ENCODE measurements at regions not wholly inside any gene's neighbourhood (a gene's known extent, or its start where the extent isn't known, plus 50 kb on each side); places are given as distances from the start of the nearest gene placed in this dataset.

DNA sequence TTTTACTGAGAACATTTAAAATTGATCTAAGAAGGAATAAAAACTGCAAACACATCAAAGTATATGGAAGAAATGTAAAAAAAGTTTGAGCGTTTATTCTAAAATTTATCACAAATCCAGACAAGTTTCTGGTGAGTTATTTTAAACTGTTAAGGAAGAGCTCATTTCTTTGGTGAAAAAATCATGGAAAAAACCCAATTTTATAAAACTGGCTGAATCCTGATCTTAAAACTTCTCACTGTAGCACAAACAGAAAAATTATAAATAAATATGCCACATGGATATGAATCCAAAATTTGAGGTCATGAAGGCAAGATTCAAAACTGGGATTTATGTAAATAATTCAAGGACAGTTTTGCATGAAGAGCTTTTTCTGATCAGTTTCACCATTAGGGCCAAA lies 205.1 kb upstream of the RGMA start:
- no peaks in the 10 kb centered on the region for H3K4me1 ChIP-seq (replicated peaks in 1 of 2; ENCODE audit: control insufficient read depth in 2 of 2, insufficient read depth in 2 of 2, low read length in 2 of 2)
- no peak for TF ChIP-seq EWSR1 (IDR thresholded peaks at IDR 0.05; ENCODE audit: borderline replicate concordance, low read depth, partially characterized antibody)
- TF ChIP-seq, protein P1, sequence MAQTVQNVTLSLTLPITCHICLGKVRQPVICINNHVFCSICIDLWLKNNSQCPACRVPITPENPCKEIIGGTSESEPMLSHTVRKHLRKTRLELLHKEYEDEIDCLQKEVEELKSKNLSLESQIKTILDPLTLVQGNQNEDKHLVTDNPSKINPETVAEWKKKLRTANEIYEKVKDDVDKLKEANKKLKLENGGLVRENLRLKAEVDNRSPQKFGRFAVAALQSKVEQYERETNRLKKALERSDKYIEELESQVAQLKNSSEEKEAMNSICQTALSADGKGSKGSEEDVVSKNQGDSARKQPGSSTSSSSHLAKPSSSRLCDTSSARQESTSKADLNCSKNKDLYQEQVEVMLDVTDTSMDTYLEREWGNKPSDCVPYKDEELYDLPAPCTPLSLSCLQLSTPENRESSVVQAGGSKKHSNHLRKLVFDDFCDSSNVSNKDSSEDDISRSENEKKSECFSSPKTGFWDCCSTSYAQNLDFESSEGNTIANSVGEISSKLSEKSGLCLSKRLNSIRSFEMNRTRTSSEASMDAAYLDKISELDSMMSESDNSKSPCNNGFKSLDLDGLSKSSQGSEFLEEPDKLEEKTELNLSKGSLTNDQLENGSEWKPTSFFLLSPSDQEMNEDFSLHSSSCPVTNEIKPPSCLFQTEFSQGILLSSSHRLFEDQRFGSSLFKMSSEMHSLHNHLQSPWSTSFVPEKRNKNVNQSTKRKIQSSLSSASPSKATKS (CRISPR knock-in tag; IDR thresholded peaks at IDR 0.05), result no peak
- TF ChIP-seq CAMTA2 (CRISPR knock-in tag; conservative IDR thresholded peaks at IDR 0.05), result no peak
- no peak for TF ChIP-seq NBN (IDR thresholded peaks at IDR 0.05; ENCODE audit: low read depth)
- no peak for TF ChIP-seq PPARD (CRISPR knock-in tag; IDR thresholded peaks at IDR 0.05)
- TF ChIP-seq MYC (IDR thresholded peaks at IDR 0.05; ENCODE audit: low read depth, low read length), result no peak
- TF ChIP-seq MYC (CRISPR knock-in tag; IDR thresholded peaks at IDR 0.05; ENCODE audit: borderline replicate concordance, low read depth), result no peak
- TF ChIP-seq ZFX (CRISPR knock-in tag; IDR thresholded peaks at IDR 0.05), result no peak
- no peak for TF ChIP-seq RBM15 (IDR thresholded peaks at IDR 0.05; ENCODE audit: insufficient read depth, low read length)
- TF ChIP-seq PTBP1 (IDR thresholded peaks at IDR 0.05; ENCODE audit: low read depth, low read length), result no peak
- TF ChIP-seq PML (IDR thresholded peaks at IDR 0.05; ENCODE audit: low read length), result no peak
- no peak for TF ChIP-seq CHCHD3 (CRISPR knock-in tag; IDR thresholded peaks at IDR 0.05)
- no peak for TF ChIP-seq ZNF316 (IDR thresholded peaks at IDR 0.05)
- no peak for TF ChIP-seq RBM25 (IDR thresholded peaks at IDR 0.05; ENCODE audit: low read depth, low read length, severe bottlenecking)
- TF ChIP-seq, protein P2, sequence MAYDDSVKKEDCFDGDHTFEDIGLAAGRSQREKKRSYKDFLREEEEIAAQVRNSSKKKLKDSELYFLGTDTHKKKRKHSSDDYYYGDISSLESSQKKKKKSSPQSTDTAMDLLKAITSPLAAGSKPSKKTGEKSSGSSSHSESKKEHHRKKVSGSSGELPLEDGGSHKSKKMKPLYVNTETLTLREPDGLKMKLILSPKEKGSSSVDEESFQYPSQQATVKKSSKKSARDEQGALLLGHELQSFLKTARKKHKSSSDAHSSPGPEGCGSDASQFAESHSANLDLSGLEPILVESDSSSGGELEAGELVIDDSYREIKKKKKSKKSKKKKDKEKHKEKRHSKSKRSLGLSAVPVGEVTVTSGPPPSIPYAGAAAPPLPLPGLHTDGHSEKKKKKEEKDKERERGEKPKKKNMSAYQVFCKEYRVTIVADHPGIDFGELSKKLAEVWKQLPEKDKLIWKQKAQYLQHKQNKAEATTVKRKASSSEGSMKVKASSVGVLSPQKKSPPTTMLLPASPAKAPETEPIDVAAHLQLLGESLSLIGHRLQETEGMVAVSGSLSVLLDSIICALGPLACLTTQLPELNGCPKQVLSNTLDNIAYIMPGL (CRISPR knock-in tag; IDR thresholded peaks at IDR 0.05), result no peak
- no peak overlapping the region for H3K4me2 ChIP-seq (ENCODE audit: insufficient read depth, low read length)
- H3K36me3 ChIP-seq (ENCODE audit: control insufficient read depth, insufficient read depth, low read length), result no peaks in the 10 kb centered on the region
- no peaks in the 10 kb centered on the region for H3K9me3 ChIP-seq (replicated peaks; ENCODE audit: control insufficient read depth, insufficient read depth, low read depth, low read length)
- no peak overlapping the region for H3K27ac ChIP-seq (ENCODE audit: extremely low read depth, low read depth, low read length)
- ChIA-PET POLR2A (no interaction called here), CTCF (ENCODE audit: low intra/inter-chr PET ratio) (no interaction called here)
- intact Hi-C loops (cut with micrococcal nuclease), result no loop called here
- H4K20me1 ChIP-seq (replicated peaks; ENCODE audit: control insufficient read depth, insufficient read depth, low read length), result no peaks in the 10 kb centered on the region
- no peak overlapping the region for H3K4me3 ChIP-seq
- BruUV-seq (replicated peaks), result no TSS peak
- DNase-seq (ENCODE audit: extremely low read depth in 1 of 4, low spot score in 3 of 4) (no peak), FAIRE-seq (no peak), ATAC-seq (no peak)
- no peak overlapping the region for H2AFZ ChIP-seq (ENCODE audit: low read depth, low read length)
- in situ Hi-C loops (cut with MboI), result no loop called here
- no peaks in the 10 kb centered on the region for H3K9me1 ChIP-seq (ENCODE audit: control insufficient read depth, insufficient read depth, low read length)
- 0% methylated on average over 1 of the region's 1 CpG for WGBS (ENCODE audit: insufficient coverage, low coverage, missing lambda C conversion rate)
- H3K79me2 ChIP-seq (ENCODE audit: control insufficient read depth, insufficient read depth, low read length), result no peaks in the 10 kb centered on the region
- peaks cover 0 to 13% of the 10 kb centered on the region in 2 experiments; a peak in 3 of 5 replicates for H3K27me3 ChIP-seq (ENCODE audit: control insufficient read depth in 2 of 2, insufficient read depth in 2 of 2, low read length in 2 of 2)
- H3K9ac ChIP-seq (ENCODE audit: insufficient read depth in 1 of 2, low read depth in 2 of 2, low read length in 2 of 2), result no peak overlapping the region

Data from K562 (cell line).